ENCODE measurements at regions not wholly inside any gene's neighbourhood (a gene's known extent, or its start where the extent isn't known, plus 50 kb on each side); places are given as distances from the start of the nearest gene placed in this dataset.
A peak's percentile ranks its signal among the peaks of the same experiment; 100 is the strongest.

- no peaks in the 10 kb centered on the region for H3K27me3 ChIP-seq (ENCODE audit: control insufficient read depth, insufficient read depth, low read length)
- no peak for FAIRE-seq
- DNase-seq (ENCODE audit: low read depth) = no peak
Measured at GRCh38 chr10:53406532-53406931, 633.9 kb upstream of the MBL2 start.

GRCh38 chr10:53403688-53404087 is 631.1 kb upstream of the MBL2 start:
- no peak for TF ChIP-seq CTCF (IDR thresholded peaks at IDR 0.05; ENCODE audit: insufficient read depth, low read length, severe bottlenecking)
- FAIRE-seq (peak; percentile 13), DNase-seq (ENCODE audit: low read depth) (peak; percentile 20)
- Histone ChIP-seq H3K27me3 (ENCODE audit: control insufficient read depth, insufficient read depth, low read length) (no peaks in the 10 kb centered on the region), H3K36me3 (ENCODE audit: control insufficient read depth, insufficient read depth, low read length) (no peaks in the 10 kb centered on the region), H3K4me3 (ENCODE audit: low read depth, low read length) (no peak overlapping the region)

More at GRCh38 chr10:53406532-53406931, 633.9 kb upstream of the MBL2 start:
- no peak overlapping the region for H3K4me3 ChIP-seq (ENCODE audit: low read depth, low read length)
- no peak for TF ChIP-seq CTCF (IDR thresholded peaks at IDR 0.05; ENCODE audit: insufficient read depth, low read length, severe bottlenecking)
- no peaks in the 10 kb centered on the region for H3K36me3 ChIP-seq (ENCODE audit: control insufficient read depth, insufficient read depth, low read length)

- TF ChIP-seq CTCF (IDR thresholded peaks at IDR 0.05; ENCODE audit: insufficient read depth, low read length, severe bottlenecking) = no peak
- H3K27me3 ChIP-seq (ENCODE audit: control insufficient read depth, insufficient read depth, low read length) = no peaks in the 10 kb centered on the region
- no peak overlapping the region for H3K4me3 ChIP-seq (ENCODE audit: low read depth, low read length)
- FAIRE-seq (no peak), DNase-seq (ENCODE audit: low read depth) (no peak)
- H3K36me3 ChIP-seq (ENCODE audit: control insufficient read depth, insufficient read depth, low read length) = no peaks in the 10 kb centered on the region
Measured at GRCh38 chr10:53402594-53402993, 630.0 kb upstream of the MBL2 start.

- no peak overlapping the region for H3K4me3 ChIP-seq (ENCODE audit: low read depth, low read length)
- H3K27me3 ChIP-seq (ENCODE audit: control insufficient read depth, insufficient read depth, low read length) = no peaks in the 10 kb centered on the region
- DNase-seq (ENCODE audit: low read depth) (no peak), FAIRE-seq (no peak)
- H3K36me3 ChIP-seq (ENCODE audit: control insufficient read depth, insufficient read depth, low read length) = no peaks in the 10 kb centered on the region
- TF ChIP-seq CTCF (IDR thresholded peaks at IDR 0.05; ENCODE audit: insufficient read depth, low read length, severe bottlenecking) = no peak
Measured at GRCh38 chr10:53401536-53401935, 629.0 kb upstream of the MBL2 start.

- Histone ChIP-seq H3K4me3 (ENCODE audit: low read depth, low read length) (no peak overlapping the region), H3K27me3 (ENCODE audit: control insufficient read depth, insufficient read depth, low read length) (no peaks in the 10 kb centered on the region), H3K36me3 (ENCODE audit: control insufficient read depth, insufficient read depth, low read length) (no peaks in the 10 kb centered on the region)
- DNase-seq (ENCODE audit: low read depth) (no peak), FAIRE-seq (no peak)
- TF ChIP-seq CTCF (IDR thresholded peaks at IDR 0.05; ENCODE audit: insufficient read depth, low read length, severe bottlenecking) = no peak
Measured at GRCh38 chr10:53396876-53397275, 624.3 kb upstream of the MBL2 start.

GRCh38 chr10:53395449-53395848 is 622.9 kb upstream of the MBL2 start:
- H3K27me3 ChIP-seq (ENCODE audit: control insufficient read depth, insufficient read depth, low read length) = no peaks in the 10 kb centered on the region
- H3K36me3 ChIP-seq (ENCODE audit: control insufficient read depth, insufficient read depth, low read length) = no peaks in the 10 kb centered on the region
- TF ChIP-seq CTCF (IDR thresholded peaks at IDR 0.05; ENCODE audit: insufficient read depth, low read length, severe bottlenecking) = no peak
- H3K4me3 ChIP-seq (ENCODE audit: low read depth, low read length) = no peak overlapping the region
- DNase-seq (ENCODE audit: low read depth) (no peak), FAIRE-seq (no peak)
